AG09309 (cell line): ENCODE measurements at regions not wholly inside any gene's neighbourhood (a gene's known extent, or its start where the extent isn't known, plus 50 kb on each side); places are given as distances from the start of the nearest gene placed in this dataset.
"Not testable (repeated sequence)": the region's sequence is repeated elsewhere in the genome, so short reads cannot be mapped to it uniquely, and the experiment has no call there.

Source experiments
- DNase-seq: peaks from one replicate; pipeline ENCODE4 v3.0.0-alpha.2; 2010; ENCODE audit warnings: low read depth
- H3K4me3 ChIP-seq: 2 replicates; pipeline ENCODE4 v1.5.1; 2011; ENCODE audit warnings: mild to moderate bottlenecking, low read depth, low read length, moderate library complexity; ENCODE audit not compliant: control insufficient read depth
- TF ChIP-seq, protein P1 (sequence below): IDR thresholded peaks from 2 replicates; pipeline ENCODE4 v1.5.1; 2011; ENCODE audit warnings: mild to moderate bottlenecking, low read depth, low read length, inconsistent platforms; ENCODE audit not compliant: insufficient read depth, control insufficient read depth; ENCODE audit errors: missing control alignments

DNA sequence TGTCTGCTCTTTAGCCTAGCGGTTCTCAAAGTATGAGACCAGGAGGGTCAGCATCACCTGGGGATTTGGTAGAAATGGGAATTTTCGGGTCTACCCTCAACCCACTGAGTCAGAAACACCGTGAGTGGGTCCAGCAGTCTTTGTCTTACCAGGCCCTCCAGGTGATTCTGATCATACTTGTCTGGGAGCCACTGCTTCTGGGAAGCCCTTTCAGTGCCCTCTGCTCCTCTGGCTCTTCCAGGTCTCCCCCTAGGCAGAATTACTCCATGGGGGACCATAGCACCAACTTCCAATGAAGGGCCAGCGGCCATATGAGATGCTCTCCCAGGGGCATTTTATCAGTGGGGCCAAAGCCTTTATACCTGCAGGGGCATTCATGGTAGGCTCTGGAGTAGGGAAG lies 81.0 kb upstream of the ETV3 start:
- no peak for DNase-seq
- no peak overlapping the region for H3K4me3 ChIP-seq
- TF ChIP-seq, protein P1, sequence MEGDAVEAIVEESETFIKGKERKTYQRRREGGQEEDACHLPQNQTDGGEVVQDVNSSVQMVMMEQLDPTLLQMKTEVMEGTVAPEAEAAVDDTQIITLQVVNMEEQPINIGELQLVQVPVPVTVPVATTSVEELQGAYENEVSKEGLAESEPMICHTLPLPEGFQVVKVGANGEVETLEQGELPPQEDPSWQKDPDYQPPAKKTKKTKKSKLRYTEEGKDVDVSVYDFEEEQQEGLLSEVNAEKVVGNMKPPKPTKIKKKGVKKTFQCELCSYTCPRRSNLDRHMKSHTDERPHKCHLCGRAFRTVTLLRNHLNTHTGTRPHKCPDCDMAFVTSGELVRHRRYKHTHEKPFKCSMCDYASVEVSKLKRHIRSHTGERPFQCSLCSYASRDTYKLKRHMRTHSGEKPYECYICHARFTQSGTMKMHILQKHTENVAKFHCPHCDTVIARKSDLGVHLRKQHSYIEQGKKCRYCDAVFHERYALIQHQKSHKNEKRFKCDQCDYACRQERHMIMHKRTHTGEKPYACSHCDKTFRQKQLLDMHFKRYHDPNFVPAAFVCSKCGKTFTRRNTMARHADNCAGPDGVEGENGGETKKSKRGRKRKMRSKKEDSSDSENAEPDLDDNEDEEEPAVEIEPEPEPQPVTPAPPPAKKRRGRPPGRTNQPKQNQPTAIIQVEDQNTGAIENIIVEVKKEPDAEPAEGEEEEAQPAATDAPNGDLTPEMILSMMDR = no peak

DNA sequence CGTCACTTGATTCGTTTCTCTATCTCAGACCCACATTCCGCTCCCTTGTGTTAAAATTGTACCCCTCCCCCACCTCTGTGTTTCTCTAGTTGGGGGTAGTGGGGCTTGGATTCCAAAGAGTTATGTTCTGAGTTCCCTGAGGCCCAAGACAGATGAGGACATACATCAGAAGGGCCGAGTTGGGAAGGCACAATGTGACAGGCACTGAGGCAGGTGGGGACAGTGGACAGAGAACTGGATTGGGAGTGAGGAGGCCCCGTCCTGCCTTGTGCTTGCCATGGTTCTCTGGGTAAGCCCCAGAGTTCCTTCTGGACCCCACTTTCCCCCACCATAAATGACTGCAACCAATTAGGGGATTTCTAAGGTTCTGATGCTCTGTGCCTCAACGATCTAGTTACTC lies 80.5 kb upstream of the ETV3 start:
- DNase-seq = no peak
- TF ChIP-seq, protein P1 = no peak
- H3K4me3 ChIP-seq = no peak overlapping the region

DNA sequence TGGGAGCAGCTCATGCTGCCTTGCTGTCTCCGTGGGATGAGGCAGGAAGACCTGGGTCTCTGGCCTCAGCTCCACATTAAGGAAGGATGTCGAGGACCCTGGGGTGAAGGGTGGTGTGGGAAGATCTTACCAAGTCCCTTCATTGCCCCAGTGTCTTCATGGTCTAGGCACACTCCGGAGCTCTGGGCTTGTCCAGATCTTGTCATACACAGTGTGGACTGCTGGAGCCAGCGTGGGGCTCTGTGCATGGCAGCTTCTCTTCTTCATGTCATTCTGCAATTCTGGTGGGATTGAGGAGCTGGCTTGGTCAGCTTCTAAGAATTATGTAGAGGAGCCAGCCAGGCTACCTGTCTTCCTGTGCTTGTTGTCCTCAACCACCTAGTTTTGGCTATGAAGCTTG lies 79.3 kb upstream of the ETV3 start:
- no peak for DNase-seq
- no peak overlapping the region for H3K4me3 ChIP-seq
- TF ChIP-seq, protein P1 = no peak

DNA sequence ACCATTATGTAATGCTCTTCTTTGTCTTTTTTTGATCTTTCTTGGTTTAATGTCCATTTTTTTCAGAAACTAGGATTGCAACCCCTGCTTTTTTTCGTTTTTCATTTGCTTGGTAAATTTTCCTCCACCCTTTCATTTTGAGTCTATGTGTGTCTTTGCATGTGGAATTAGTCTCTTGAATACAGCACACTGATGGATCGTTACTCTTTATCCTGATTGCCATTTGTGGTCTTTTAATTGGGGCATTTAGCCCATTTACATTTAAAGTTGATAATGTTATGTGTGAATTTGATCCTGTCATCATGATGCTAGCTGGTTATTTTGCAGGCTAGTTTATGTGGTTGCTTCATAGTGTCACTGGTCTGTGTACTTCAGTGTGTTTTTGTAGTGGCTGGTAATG lies 75.6 kb upstream of the ETV3 start:
- DNase-seq = no peak
- H3K4me3 ChIP-seq = no peak overlapping the region
- TF ChIP-seq, protein P1 = no peak

DNA sequence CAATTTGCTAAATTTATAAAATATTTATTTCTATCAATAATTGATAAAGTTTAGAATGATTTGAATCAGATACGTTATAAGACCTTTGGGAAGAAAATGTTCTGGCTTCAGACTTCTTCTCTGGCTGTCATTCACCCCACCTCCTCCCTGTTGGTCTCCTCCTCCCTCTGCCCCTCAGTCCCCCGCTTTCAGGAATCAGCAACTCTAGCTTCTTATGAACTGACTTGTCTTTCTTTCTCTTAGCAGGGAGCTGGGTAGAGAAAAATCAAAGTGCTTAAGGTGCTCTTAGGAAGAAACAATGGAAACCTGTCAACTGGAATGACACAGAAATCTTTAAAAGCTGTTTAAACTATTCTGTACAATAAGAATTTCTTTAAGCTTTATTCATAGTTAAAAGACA lies 71.3 kb upstream of the ETV3 start:
- DNase-seq = no peak
- TF ChIP-seq, protein P1 = no peak

DNA sequence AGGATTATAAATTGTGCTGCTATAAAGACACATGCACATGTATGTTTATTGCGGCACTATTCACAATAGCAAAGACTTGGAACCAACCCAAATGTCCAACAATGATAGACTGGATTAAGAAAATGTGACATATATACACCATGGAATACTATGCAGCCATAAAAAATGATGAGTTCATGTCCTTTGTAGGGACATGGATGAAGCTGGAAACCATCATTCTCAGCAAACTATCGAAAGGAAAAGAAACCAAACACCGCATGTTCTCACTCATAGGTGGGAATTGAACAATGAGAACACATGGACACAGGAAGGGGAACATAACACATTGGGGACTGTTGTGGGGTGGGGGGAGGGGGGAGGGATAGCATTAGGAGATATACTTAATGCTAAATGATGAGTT lies 67.8 kb upstream of the ETV3 start:
- not testable (repeated sequence) for H3K4me3 ChIP-seq, DNase-seq

More for the DNA sequence above, 71.3 kb upstream of the ETV3 start:
- no peak overlapping the region for H3K4me3 ChIP-seq

DNA sequence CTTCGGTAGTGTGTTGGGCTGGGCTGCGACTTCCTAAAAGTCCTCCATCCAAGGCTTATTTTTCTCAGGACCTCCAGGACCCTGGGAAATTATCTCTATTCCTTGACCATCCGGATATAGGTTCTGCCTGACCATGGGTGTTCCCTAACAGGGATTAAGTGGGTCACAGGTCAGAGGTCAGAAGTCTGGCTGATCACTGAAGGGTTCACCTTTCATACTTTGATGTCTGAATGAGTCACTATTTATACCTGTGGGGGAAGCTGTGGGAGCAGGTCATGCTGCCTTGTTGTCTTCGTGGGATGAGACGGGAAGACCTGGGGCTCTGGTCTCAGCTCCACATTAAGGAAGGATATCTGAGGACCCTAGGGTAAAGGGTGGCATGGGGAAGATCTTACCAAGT lies 65.0 kb upstream of the ETV3 start:
- DNase-seq = no peak
- TF ChIP-seq, protein P1 = no peak
- no peak overlapping the region for H3K4me3 ChIP-seq
